GM12874 (cell line): ENCODE measurements at regions not wholly inside any gene's neighbourhood (a gene's known extent, or its start where the extent isn't known, plus 50 kb on each side); places are given as distances from the start of the nearest gene placed in this dataset.

Source experiments
- CTCF ChIP-seq: IDR thresholded peaks from 2 replicates; pipeline ENCODE4 v1.5.1; 2011; ENCODE audit warnings: low read depth, mild to moderate bottlenecking, control low read depth, low read length, moderate library complexity; ENCODE audit not compliant: insufficient read depth

- no peak for TF ChIP-seq CTCF
These were observed 242.1 kb downstream of the FGFR2 start for GRCh38 chr10:121356183-121356582.

- TF ChIP-seq CTCF, result no peak
These were observed 240.8 kb downstream of the FGFR2 start for GRCh38 chr10:121357401-121357800.

- TF ChIP-seq CTCF, result no peak
These were observed 236.2 kb downstream of the FGFR2 start for GRCh38 chr10:121362026-121362425.

- no peak for TF ChIP-seq CTCF
These were observed 232.7 kb downstream of the FGFR2 start for GRCh38 chr10:121365566-121365965.

GRCh38 chr10:121368347-121369025 lies 229.8 kb downstream of the FGFR2 start:
- no peak for TF ChIP-seq CTCF

GRCh38 chr10:121369616-121370015 lies 228.6 kb downstream of the FGFR2 start:
- TF ChIP-seq CTCF, result no peak

GRCh38 chr10:121371836-121372235 lies 226.4 kb downstream of the FGFR2 start:
- TF ChIP-seq CTCF, result no peak
